ENCODE measurements at regions not wholly inside any gene's neighbourhood (a gene's known extent, or its start where the extent isn't known, plus 50 kb on each side); places are given as distances from the start of the nearest gene placed in this dataset.

- Mint-ChIP-seq H3K4me1 (ENCODE audit: low read depth, unreplicated experiment) (no peaks in the 10 kb centered on the region), H3K9me3 (ENCODE audit: unreplicated experiment) (peaks cover 27% of the 10 kb centered on the region), H3K4me3 (ENCODE audit: unreplicated experiment) (no peak overlapping the region), H3K36me3 (ENCODE audit: insufficient read depth, unreplicated experiment) (no peaks in the 10 kb centered on the region), H3K27me3 (ENCODE audit: insufficient read depth, unreplicated experiment) (no peaks in the 10 kb centered on the region), H3K27ac (ENCODE audit: unreplicated experiment) (no peak overlapping the region)
- H3K4me3 ChIP-seq (ENCODE audit: low read depth, low read length), result no peak overlapping the region
- BruUV-seq (replicated peaks), result no TSS peak
- intact Hi-C loops (cut with micrococcal nuclease; ENCODE audit: unreplicated experiment), result no loop called here
- ChIA-PET POLR2A (no interaction called here), CTCF (no interaction called here)
- DNase-seq, result no peak
- H3K4me1 ChIP-seq, result no peaks in the 10 kb centered on the region
- no peak for TF ChIP-seq CTCF (IDR thresholded peaks at IDR 0.05; ENCODE audit: insufficient read depth in 1 of 2, low read depth in 1 of 2, low read length in 1 of 2, severe bottlenecking in 1 of 2, unreplicated experiment in 1 of 2)
- H3K36me3 ChIP-seq (ENCODE audit: control insufficient read depth, insufficient read depth, low read length), result no peaks in the 10 kb centered on the region
- H3K27me3 ChIP-seq (replicated peaks; ENCODE audit: control insufficient read depth, insufficient read depth, low read length), result no peaks in the 10 kb centered on the region
- H3K9me3 ChIP-seq, result peaks cover 3% of the 10 kb centered on the region; the same call in 1 of the 2 replicates
Measured at GRCh38 chr17:72199256-72199655, 78.4 kb downstream of the SOX9 start.

- ChIA-PET POLR2A (no interaction called here), CTCF (no interaction called here)
- H3K36me3 Mint-ChIP-seq (ENCODE audit: insufficient read depth, unreplicated experiment), result no peaks in the 10 kb centered on the region
- Histone ChIP-seq H3K4me3 (ENCODE audit: low read depth, low read length) (no peak overlapping the region), H3K27me3 (replicated peaks; ENCODE audit: control insufficient read depth, insufficient read depth, low read length) (no peaks in the 10 kb centered on the region), H3K4me1 (no peaks in the 10 kb centered on the region), H3K36me3 (ENCODE audit: control insufficient read depth, insufficient read depth, low read length) (no peaks in the 10 kb centered on the region), H3K9me3 (peaks cover 3% of the 10 kb centered on the region; the same call in 1 of the 2 replicates)
- no peaks in the 10 kb centered on the region for H3K27me3 Mint-ChIP-seq (ENCODE audit: insufficient read depth, unreplicated experiment)
- no peak for DNase-seq
- no TSS peak for BruUV-seq (replicated peaks)
- no peak overlapping the region for H3K27ac Mint-ChIP-seq (ENCODE audit: unreplicated experiment)
- no peaks in the 10 kb centered on the region for H3K4me1 Mint-ChIP-seq (ENCODE audit: low read depth, unreplicated experiment)
- intact Hi-C loops (cut with micrococcal nuclease; ENCODE audit: unreplicated experiment), result no loop called here
- TF ChIP-seq CTCF (IDR thresholded peaks at IDR 0.05; ENCODE audit: insufficient read depth in 1 of 2, low read depth in 1 of 2, low read length in 1 of 2, severe bottlenecking in 1 of 2, unreplicated experiment in 1 of 2), result no peak
- H3K4me3 Mint-ChIP-seq (ENCODE audit: unreplicated experiment), result no peak overlapping the region
- H3K9me3 Mint-ChIP-seq (ENCODE audit: unreplicated experiment), result peaks cover 7% of the 10 kb centered on the region
Measured at GRCh38 chr17:72204742-72205141, 83.9 kb downstream of the SOX9 start.

GRCh38 chr17:72205357-72205756, 84.5 kb downstream of the SOX9 start:
- BruUV-seq (replicated peaks), result no TSS peak
- intact Hi-C loops (cut with micrococcal nuclease; ENCODE audit: unreplicated experiment), result no loop called here
- Histone ChIP-seq H3K27me3 (replicated peaks; ENCODE audit: control insufficient read depth, insufficient read depth, low read length) (no peaks in the 10 kb centered on the region), H3K4me1 (no peaks in the 10 kb centered on the region), H3K4me3 (ENCODE audit: low read depth, low read length) (no peak overlapping the region), H3K9me3 (no peaks in the 10 kb centered on the region), H3K36me3 (ENCODE audit: control insufficient read depth, insufficient read depth, low read length) (no peaks in the 10 kb centered on the region)
- Mint-ChIP-seq H3K36me3 (ENCODE audit: insufficient read depth, unreplicated experiment) (no peaks in the 10 kb centered on the region), H3K4me3 (ENCODE audit: unreplicated experiment) (no peak overlapping the region), H3K27ac (ENCODE audit: unreplicated experiment) (no peak overlapping the region), H3K4me1 (ENCODE audit: low read depth, unreplicated experiment) (no peaks in the 10 kb centered on the region), H3K27me3 (ENCODE audit: insufficient read depth, unreplicated experiment) (no peaks in the 10 kb centered on the region), H3K9me3 (ENCODE audit: unreplicated experiment) (peaks cover under 1% of the 10 kb centered on the region)
- no peak for DNase-seq
- POLR2A ChIA-PET, result no interaction called here
- CTCF ChIA-PET, result no interaction called here
- TF ChIP-seq CTCF (IDR thresholded peaks at IDR 0.05; ENCODE audit: insufficient read depth in 1 of 2, low read depth in 1 of 2, low read length in 1 of 2, severe bottlenecking in 1 of 2, unreplicated experiment in 1 of 2), result no peak

Data from Caco-2 (cell line).